Esophagus squamous epithelium (tissue), 4 donors: ENCODE measurements at regions not wholly inside any gene's neighbourhood (a gene's known extent, or its start where the extent isn't known, plus 50 kb on each side); places are given as distances from the start of the nearest gene placed in this dataset.

Experiments
- CTCF ChIP-seq, 6 experiments: fragments of 450-650 bp in 4 of 6; fragments of 200-600 bp in 2 of 6; sonication (generic) in 2 of 6; IDR thresholded peaks; one replicate each; pipeline ENCODE4 v1.5.1; 2016 to 2019; ENCODE audit warnings: antibody characterized with exemption in 6 of 6, mild to moderate bottlenecking in 4 of 6, moderate library complexity in 4 of 6
- POLR2A ChIP-seq, 4 donors: fragments of 450-650 bp; IDR thresholded peaks; one replicate each; pipeline ENCODE4 v1.6.1; 2017; ENCODE audit warnings: antibody characterized with exemption in 4 of 4, mild to moderate bottlenecking in 4 of 4, moderate library complexity in 3 of 4

GRCh38 chr10:112071596-112072133 lies 111.9 kb downstream of the GPAM start:
- TF ChIP-seq CTCF (IDR thresholded peaks at IDR 0.05): no peak
- TF ChIP-seq POLR2A (IDR thresholded peaks at IDR 0.05): no peak
